Cardiac muscle cell (in vitro differentiated cells and primary cell): ENCODE measurements at regions not wholly inside any gene's neighbourhood (a gene's known extent, or its start where the extent isn't known, plus 50 kb on each side); places are given as distances from the start of the nearest gene placed in this dataset.

ENCODE experiments used
- DNase-seq, 2 donors: peaks; one replicate each; pipeline versions ENCODE4 v3.0.0 to v3.0.0-alpha.2; 2010 to 2017; ENCODE audit warnings: low read depth in 1 of 2, low spot score in 1 of 2
- H3K27ac ChIP-seq: fragments of 200-600 bp; sonication (generic); 2 replicates; pipeline ENCODE4 v1.5.1; 2016
- H3K27me3 ChIP-seq: fragments of 200-600 bp; sonication (generic); 2 replicates; pipeline ENCODE4 v1.6.0; 2016; ENCODE audit warnings: control low read depth
- H3K36me3 ChIP-seq: fragments of 200-600 bp; sonication (generic); 2 replicates; pipeline ENCODE4 v1.5.1; 2016; ENCODE audit warnings: control low read depth
- H3K4me1 ChIP-seq: fragments of 200-600 bp; sonication (generic); 2 replicates; pipeline ENCODE4 v1.8.1; 2017; ENCODE audit warnings: low read depth, mild to moderate bottlenecking, mixed run types
- H3K4me3 ChIP-seq: fragments of 200-600 bp; sonication (generic); 2 replicates; pipeline ENCODE4 v1.5.1; 2016; ENCODE audit warnings: mild to moderate bottlenecking
- H3K9me3 ChIP-seq: fragments of 200-600 bp; sonication (generic); 2 replicates; pipeline ENCODE4 v1.5.1; 2017; ENCODE audit warnings: low read depth, mild to moderate bottlenecking, control low read depth
- CTCF ChIP-seq: IDR thresholded peaks from 2 replicates; pipeline ENCODE4 v1.5.1; 2012; ENCODE audit warnings: low read depth, mild to moderate bottlenecking, low read length

- Histone ChIP-seq H3K27me3 (no peaks in the 10 kb centered on the region), H3K36me3 (no peaks in the 10 kb centered on the region), H3K4me1 (peaks cover 4% of the 10 kb centered on the region), H3K27ac (no peak overlapping the region), H3K9me3 (no peaks in the 10 kb centered on the region), H3K4me3 (no peak overlapping the region)
- DNase-seq, result no peak
- TF ChIP-seq CTCF, result no peak
Measured at GRCh38 chr3:159802864-159803263, 185.8 kb upstream of the IL12A start.

- H3K4me1 ChIP-seq, result peaks cover 4% of the 10 kb centered on the region
- no peak overlapping the region for H3K4me3 ChIP-seq
- H3K9me3 ChIP-seq, result no peaks in the 10 kb centered on the region
- no peak overlapping the region for H3K27ac ChIP-seq
- no peak for DNase-seq
- H3K27me3 ChIP-seq, result no peaks in the 10 kb centered on the region
- no peak for TF ChIP-seq CTCF
- no peaks in the 10 kb centered on the region for H3K36me3 ChIP-seq
Measured at GRCh38 chr3:159803459-159803858, 185.2 kb upstream of the IL12A start.

GRCh38 chr3:159804726-159805410 is 183.8 kb upstream of the IL12A start:
- TF ChIP-seq CTCF, result peak; percentile 99
- H3K9me3 ChIP-seq, result no peaks in the 10 kb centered on the region
- no peaks in the 10 kb centered on the region for H3K27me3 ChIP-seq
- no peaks in the 10 kb centered on the region for H3K36me3 ChIP-seq
- H3K4me3 ChIP-seq, result no peak overlapping the region
- DNase-seq, result peak; percentile 89 to 94
- H3K4me1 ChIP-seq, result no peaks in the 10 kb centered on the region
- H3K27ac ChIP-seq, result no peak overlapping the region

GRCh38 chr3:159805411-159805772 is 183.2 kb upstream of the IL12A start:
- no peaks in the 10 kb centered on the region for H3K9me3 ChIP-seq
- H3K4me1 ChIP-seq, result no peaks in the 10 kb centered on the region
- H3K27ac ChIP-seq, result no peak overlapping the region
- no peaks in the 10 kb centered on the region for H3K27me3 ChIP-seq
- H3K4me3 ChIP-seq, result no peak overlapping the region
- no peak for TF ChIP-seq CTCF
- DNase-seq, result no peak
- no peaks in the 10 kb centered on the region for H3K36me3 ChIP-seq

- no peak for TF ChIP-seq CTCF
- Histone ChIP-seq H3K4me1 (no peaks in the 10 kb centered on the region), H3K27ac (no peak overlapping the region), H3K36me3 (no peaks in the 10 kb centered on the region), H3K9me3 (no peaks in the 10 kb centered on the region), H3K27me3 (no peaks in the 10 kb centered on the region), H3K4me3 (no peak overlapping the region)
- peak in 1 of 2 donors; percentile 56 for DNase-seq
Measured at GRCh38 chr3:159806412-159806811, 182.2 kb upstream of the IL12A start.
